ENCODE measurements at regions not wholly inside any gene's neighbourhood (a gene's known extent, or its start where the extent isn't known, plus 50 kb on each side); places are given as distances from the start of the nearest gene placed in this dataset.

- TF ChIP-seq PREB (CRISPR knock-in tag; IDR thresholded peaks at IDR 0.05) (no peak), DPF2 (IDR thresholded peaks at IDR 0.05) (peak; percentile 61; the same call in 1 of the 2 replicates), ID3 (CRISPR knock-in tag; IDR thresholded peaks at IDR 0.05) (no peak), ID3 (tag; IDR thresholded peaks at IDR 0.05) (no peak; the same call in 1 of the 2 replicates), RBM14 (IDR thresholded peaks at IDR 0.05; ENCODE audit: borderline replicate concordance, insufficient read depth, low read depth, low read length) (no peak), NR2F6 (CRISPR knock-in tag; IDR thresholded peaks at IDR 0.05) (no peak), ZC3H11A (IDR thresholded peaks at IDR 0.05; ENCODE audit: low read depth, low read length) (no peak), PRDM10 (IDR thresholded peaks at IDR 0.05; ENCODE audit: partially characterized antibody) (no peak), SMARCE1 (IDR thresholded peaks at IDR 0.05) (0 out of 2 replicates have a peak, but pooled peaks have one; percentile 26), RBBP5 (IDR thresholded peaks at IDR 0.05; ENCODE audit: borderline replicate concordance, insufficient read depth, low read length, poor library complexity, severe bottlenecking) (no peak), HCFC1 (IDR thresholded peaks at IDR 0.05; ENCODE audit: low read depth, low read length) (no peak), FOXP1 (CRISPR knock-in tag; IDR thresholded peaks at IDR 0.05) (no peak), MXI1 (IDR thresholded peaks at IDR 0.05; ENCODE audit: low read depth, low read length) (no peak), MAZ (CRISPR knock-in tag; conservative IDR thresholded peaks at IDR 0.05 in 1 of 2, IDR thresholded peaks at IDR 0.05 in 1 of 2) (no peak), E2F4 (CRISPR knock-in tag; IDR thresholded peaks at IDR 0.05; ENCODE audit: low read depth) (no peak), CEBPZ (IDR thresholded peaks at IDR 0.05; ENCODE audit: borderline replicate concordance, low read depth, low read length) (no peak)
Observed at GRCh38 chr22:19582033-19582693, 58.0 kb upstream of the CLDN5 start (continued).
